ENCODE measurements at regions not wholly inside any gene's neighbourhood (a gene's known extent, or its start where the extent isn't known, plus 50 kb on each side); places are given as distances from the start of the nearest gene placed in this dataset.
"Not testable (repeated sequence)": the region's sequence is repeated elsewhere in the genome, so short reads cannot be mapped to it uniquely, and the experiment has no call there.

- not testable (repeated sequence) for TF ChIP-seq YY1 (IDR thresholded peaks at IDR 0.05; ENCODE audit: insufficient read depth, insufficient read length); SUZ12 (IDR thresholded peaks at IDR 0.05; ENCODE audit: extremely low read depth, insufficient read depth, insufficient read length)
These were observed 286.0 kb downstream of the GOLGA6L6 start for GRCh38 chr15:20255641-20256040.
